GM18519 (cell line): ENCODE measurements at regions not wholly inside any gene's neighbourhood (a gene's known extent, or its start where the extent isn't known, plus 50 kb on each side); places are given as distances from the start of the nearest gene placed in this dataset.

ENCODE experiments used
- ATAC-seq: cut with Tn5 transposase; IDR thresholded peaks from one replicate; pipeline ENCODE4 v1.9.1; 2021; ENCODE audit warnings: mild to moderate bottlenecking, moderate library complexity; ENCODE audit not compliant: unreplicated experiment, low FRiP score

DNA sequence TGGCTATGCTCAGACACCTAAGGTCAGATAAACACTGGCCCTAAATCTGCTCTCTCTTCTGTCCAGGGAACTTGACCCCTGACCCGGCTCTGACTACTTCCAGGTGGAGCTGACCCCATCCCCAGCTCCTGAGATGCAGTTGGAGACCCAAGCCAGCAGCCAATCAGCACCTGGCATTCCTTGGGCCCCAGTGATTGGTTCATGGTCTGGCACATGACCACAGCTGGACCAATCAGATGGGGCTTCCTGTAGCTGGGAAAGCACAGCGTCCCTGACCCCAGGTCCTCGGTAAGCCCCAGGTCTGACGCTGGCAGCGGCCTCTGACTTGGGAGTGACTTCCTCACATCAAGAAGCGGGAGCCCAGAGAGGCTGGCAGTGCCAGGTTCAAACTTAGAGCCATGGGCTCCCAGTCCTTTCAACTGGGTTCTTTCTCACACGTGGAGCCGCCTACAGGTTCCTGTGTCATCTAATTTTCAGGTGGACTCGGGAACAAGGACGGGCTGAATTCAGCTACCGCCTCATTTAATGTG lies 915.4 kb upstream of the TMEM132C start:
- ATAC-seq: no peak

GRCh38 chr12:127355061-127355841 lies 911.7 kb upstream of the TMEM132C start:
- no peak for ATAC-seq

GRCh38 chr12:127358888-127359287 lies 908.1 kb upstream of the TMEM132C start:
- no peak for ATAC-seq

- ATAC-seq: no peak
Observed at GRCh38 chr12:127360580-127360979, 906.4 kb upstream of the TMEM132C start.

DNA sequence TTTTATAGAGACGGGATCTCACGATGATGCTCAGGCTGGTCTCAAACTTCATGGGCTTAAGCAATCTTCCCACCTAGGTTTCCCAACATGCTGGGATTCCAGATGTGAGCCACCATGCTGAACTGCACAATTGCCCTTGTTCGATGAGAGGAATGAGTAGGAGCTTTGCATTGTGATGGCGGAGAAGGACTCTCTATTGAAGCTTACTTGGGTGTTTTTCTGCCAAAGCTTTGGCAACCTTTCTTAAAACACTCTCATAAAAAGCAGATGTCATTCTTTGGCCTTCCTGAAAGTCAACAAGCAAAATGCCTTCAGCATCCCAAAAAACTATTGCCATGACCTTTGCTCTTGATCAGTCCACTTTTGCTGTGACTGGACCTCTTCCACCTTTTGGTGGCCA lies 904.8 kb upstream of the TMEM132C start:
- ATAC-seq: no peak

GRCh38 chr12:127363392-127363791 lies 903.6 kb upstream of the TMEM132C start:
- ATAC-seq: no peak

- no peak for ATAC-seq
Observed at GRCh38 chr12:127373559-127373958, 893.4 kb upstream of the TMEM132C start.

- ATAC-seq: no peak
Observed at GRCh38 chr12:127374447-127374846, 892.5 kb upstream of the TMEM132C start.

- peak; percentile 77 for ATAC-seq
Observed at GRCh38 chr12:127381043-127381668, 885.8 kb upstream of the TMEM132C start.

DNA sequence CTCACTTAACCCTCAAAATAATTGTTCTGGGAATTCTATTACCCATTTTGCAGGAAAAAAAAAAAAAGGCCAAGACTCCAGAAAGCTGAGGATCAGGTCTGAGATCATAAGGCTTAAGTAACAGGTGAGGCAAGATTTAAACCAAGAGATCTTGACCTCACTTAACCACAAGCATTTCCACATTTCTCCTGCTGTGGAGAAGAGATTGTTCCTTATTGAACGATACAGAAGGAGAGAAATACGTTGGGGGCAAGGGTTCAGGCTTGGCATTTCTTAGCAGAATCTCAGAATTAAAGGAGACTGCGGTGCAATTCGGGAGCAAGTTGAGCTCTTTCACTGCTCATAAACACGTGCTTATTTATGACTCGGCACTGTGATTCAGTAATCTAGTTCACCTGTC lies 885.3 kb upstream of the TMEM132C start:
- ATAC-seq: no peak

- ATAC-seq: no peak
Observed at GRCh38 chr12:127383281-127383680, 883.7 kb upstream of the TMEM132C start.

DNA sequence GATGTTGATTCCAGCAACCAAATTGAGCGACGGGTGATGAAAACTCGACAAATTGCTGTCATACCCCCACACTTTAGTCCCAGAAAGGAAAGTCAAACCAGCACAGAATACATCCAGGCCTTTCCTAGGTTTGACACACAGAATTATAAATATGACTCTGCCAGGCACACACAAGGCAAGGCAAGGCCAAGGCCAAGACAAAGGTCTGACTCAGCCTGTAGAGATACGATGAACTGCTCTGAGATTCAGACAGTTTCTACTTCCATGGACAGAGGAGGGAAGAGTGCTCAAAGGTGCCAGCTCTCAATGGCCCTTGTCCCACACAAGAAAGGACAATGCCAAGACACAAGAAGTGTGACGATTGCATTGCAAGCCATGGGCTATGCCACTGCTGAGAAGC lies 880.2 kb upstream of the TMEM132C start:
- no peak for ATAC-seq

DNA sequence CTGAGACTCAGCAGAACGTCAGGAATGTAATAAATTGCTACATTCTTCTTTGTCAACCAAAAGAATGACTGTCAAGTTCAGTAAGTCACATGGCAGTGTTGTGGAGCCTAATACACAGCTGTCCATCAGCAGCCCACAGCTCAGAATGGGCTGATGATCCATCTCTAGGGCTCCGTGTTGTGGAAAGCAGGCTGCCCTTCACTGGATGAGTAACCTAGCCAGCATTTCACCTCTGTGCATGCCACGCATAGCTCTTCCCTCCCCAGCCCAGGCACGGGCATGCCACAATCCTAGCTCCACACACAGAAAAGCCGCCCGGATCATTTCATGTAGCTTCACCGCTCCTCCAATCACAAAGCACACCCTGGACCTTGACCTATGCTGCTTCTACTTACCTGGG lies 878.0 kb upstream of the TMEM132C start:
- ATAC-seq: no peak

GRCh38 chr12:127389923-127390322 lies 877.0 kb upstream of the TMEM132C start:
- ATAC-seq: no peak

GRCh38 chr12:127393465-127393864 lies 873.5 kb upstream of the TMEM132C start:
- ATAC-seq: no peak

GRCh38 chr12:127393896-127394295 lies 873.1 kb upstream of the TMEM132C start:
- no peak for ATAC-seq

GRCh38 chr12:127396734-127397133 lies 870.2 kb upstream of the TMEM132C start:
- no peak for ATAC-seq

- ATAC-seq: no peak
Observed at GRCh38 chr12:127398016-127398710, 868.8 kb upstream of the TMEM132C start.

GRCh38 chr12:127399451-127399850 lies 867.5 kb upstream of the TMEM132C start:
- no peak for ATAC-seq

DNA sequence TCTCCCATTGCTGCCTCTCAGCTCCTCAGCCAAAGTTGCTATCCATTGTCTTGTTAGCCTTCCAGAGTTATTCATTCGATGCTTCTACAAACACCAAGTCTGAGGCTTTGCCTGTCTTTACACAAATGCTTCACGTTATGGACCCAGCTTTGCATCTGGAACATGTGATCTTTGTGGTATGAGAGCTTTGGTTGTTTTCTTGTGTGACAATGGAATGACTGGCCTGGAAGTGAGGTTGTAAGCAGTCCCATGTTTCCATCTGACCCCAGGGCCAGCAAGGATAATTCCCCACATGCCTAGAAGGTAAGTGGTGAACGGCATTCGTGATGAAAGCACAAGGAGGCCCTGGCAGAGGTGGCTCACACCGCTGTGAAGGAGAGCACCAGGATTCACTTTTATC lies 866.7 kb upstream of the TMEM132C start:
- no peak for ATAC-seq

GRCh38 chr12:127401005-127401404 lies 866.0 kb upstream of the TMEM132C start:
- no peak for ATAC-seq
